ENCODE measurements at regions not wholly inside any gene's neighbourhood (a gene's known extent, or its start where the extent isn't known, plus 50 kb on each side); places are given as distances from the start of the nearest gene placed in this dataset.
"Not testable (repeated sequence)": the region's sequence is repeated elsewhere in the genome, so short reads cannot be mapped to it uniquely, and the experiment has no call there.

- no peak for DNase-seq
Observed at GRCh38 chr2:239736358-239737143, 288.6 kb downstream of the NDUFA10 start.

DNA sequence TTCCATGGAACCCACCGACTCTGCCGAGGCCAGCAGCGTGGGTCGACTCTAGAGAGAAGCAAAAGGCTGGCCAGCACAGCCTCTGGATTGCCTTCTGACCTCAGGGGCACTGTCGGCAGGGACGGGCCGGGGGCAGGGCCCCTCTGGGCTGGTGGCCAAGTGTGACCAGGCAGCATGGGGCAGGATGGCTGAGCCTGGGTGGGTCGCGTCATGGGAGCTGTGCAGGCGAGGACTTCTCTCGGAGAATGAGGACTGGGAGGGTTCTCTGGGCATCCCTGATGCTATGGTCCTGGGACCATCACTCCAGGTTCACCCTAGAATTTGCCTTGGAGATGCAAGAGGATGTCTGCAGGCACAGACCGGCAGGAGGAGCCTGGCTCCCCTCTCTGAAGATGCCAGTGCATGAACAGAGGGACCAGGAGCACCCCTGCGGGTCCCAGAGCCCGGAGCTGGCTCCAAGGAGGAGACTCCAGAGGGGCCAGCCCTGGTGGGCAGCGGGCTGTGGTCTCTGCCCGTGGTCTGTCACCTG lies 289.2 kb downstream of the NDUFA10 start:
- DNase-seq = no peak

DNA sequence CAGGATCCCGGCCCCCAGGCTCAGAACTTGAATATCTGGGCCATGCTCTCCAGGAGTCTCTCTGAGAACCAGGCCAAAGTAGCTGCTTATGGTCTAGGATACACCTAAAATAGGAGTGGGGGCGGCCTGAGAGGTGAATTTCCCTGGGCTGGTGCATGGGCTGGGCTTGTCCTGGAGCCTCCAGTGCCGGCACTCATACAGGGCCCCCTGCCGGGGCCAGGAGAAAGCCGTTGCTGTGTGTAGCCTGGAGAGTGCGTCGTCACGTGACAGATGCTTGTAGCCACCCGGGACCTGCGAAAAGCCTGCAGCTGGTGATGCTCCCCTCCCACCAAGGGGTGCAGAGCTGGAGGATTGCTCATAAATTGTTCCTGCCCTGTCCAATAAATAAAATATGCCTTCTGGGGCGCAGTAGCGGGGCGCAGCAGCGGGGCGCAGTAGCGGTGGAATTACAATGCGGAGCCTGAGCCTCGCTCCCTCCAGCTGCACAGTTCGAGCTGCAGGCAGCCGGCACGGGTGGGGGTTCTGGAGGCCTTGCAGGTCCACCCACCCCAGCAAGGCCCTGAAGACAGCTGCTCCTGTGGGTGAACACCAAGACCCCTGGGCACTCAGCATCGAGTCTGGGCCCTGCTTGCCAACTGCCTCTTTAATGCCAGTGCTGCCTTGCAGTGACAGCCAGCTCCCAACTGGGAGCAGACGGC lies 289.9 kb downstream of the NDUFA10 start:
- DNase-seq = no peak

DNA sequence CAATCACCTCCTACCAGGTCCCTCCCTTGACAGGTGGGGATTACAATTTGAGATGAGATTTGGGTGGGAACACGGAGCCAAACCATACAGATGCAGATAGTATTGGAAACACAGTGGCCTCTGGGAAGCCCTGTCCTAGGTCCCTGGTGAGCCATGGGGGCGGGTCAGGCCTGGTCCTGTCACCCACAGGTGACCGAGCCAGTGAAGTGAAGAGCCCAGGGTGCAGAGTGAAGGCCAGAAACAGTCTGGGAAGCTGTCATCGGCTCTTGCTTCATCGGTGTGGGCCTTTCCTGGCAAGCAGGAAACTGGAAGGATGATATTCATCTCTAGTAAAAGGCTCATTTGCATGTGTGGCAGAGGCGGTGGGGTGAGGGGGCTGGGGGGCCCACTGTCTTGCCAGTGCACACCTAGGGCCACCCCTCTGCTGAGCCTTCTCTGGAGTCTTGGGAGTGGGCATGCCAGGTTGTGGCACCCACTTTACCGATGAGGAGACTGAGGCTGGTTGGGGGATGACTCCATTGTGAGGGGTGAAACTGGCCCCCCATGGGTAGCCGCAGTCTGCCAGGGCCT lies 290.6 kb downstream of the NDUFA10 start:
- no peak for DNase-seq

DNA sequence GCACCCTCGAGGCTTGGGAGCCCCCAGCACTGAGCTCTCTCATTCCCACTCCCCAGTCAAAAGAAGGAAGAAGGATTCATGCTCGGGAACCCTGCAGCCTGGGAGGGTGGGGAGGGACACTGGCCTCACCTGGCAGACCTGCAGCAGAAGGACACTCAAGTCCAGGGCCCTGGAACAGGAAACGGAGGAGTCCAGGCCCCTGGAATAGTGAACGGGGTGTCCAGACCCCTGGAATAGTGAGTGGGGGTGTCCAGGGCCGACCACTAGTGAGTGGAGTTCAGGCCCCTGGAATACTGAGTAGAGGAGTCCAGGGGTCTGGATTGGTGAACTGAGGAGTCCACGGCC lies 292.5 kb downstream of the NDUFA10 start:
- no peak for DNase-seq

GRCh38 chr2:239731998-239732665 lies 293.0 kb downstream of the NDUFA10 start:
- no peak for DNase-seq

DNA sequence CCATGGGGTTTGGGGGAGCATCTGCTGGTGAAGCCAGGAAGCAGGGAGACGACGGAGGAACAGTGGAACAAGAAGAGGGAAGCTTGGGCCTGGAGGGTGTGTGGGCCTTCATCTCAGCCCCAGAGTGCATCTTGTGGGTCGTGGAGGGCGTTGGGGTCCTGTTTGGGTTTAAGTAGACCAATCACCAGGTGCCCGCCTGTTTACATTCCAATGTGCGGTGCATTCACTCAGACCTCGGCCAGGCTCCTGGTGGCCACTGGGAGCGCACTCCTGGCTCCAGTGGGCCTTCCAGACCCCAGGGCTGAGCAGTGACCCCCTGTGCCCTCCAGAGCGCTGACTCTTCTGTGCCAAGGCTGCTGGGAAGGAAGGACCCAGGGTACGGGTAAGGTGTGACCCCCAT lies 293.7 kb downstream of the NDUFA10 start:
- DNase-seq = no peak

- no peak for DNase-seq
Observed at GRCh38 chr2:239730897-239731296, 294.2 kb downstream of the NDUFA10 start.

- DNase-seq = not testable (repeated sequence)
Observed at GRCh38 chr2:239730567-239730882, 294.6 kb downstream of the NDUFA10 start.

GRCh38 chr2:239729681-239730566 lies 295.2 kb downstream of the NDUFA10 start:
- no peak for DNase-seq

- DNase-seq = no peak
Observed at GRCh38 chr2:239729151-239729550, 296.0 kb downstream of the NDUFA10 start.

GRCh38 chr2:239728751-239729150 lies 296.4 kb downstream of the NDUFA10 start:
- DNase-seq = no peak

DNA sequence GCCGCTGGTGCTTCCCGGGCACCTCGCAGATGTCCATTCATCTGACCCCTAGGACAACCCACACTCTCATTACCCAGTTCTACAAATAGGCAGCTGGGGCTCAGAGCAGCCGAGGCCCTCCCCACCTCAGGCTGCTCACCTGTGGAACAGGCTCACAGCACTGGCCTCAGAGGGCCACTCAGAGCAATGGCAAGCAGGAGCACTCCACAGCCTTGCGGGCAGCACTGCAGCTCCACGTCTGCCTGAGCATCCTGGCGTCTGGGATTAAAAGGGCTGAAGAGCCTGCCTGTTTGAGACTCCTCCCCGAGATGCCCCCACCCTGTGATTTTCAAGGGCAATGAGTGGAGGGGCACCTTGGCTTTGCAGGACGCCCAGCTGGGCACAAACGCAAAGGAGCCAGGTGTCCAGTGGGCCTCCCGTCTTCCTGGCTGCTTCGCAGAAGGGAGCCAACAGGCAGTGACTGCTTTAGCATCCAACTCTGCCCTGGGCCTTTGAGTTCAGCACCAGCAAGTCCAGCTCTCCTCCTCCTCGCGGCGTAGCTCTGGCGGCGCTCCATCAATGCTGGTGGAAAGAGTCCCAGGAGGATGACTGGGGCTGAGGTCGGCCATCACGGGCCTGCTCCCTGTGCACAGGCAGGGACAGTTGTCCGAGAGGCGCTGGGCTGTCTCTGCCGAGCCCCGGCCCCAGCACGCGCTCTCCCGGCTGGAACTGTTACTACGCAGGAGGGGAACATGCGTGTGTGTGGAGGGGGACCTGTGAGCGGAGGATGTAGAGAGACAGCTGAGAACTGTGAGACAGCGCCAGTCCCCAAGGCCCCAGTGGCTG lies 297.2 kb downstream of the NDUFA10 start:
- no peak for DNase-seq

GRCh38 chr2:239727182-239727775 lies 297.9 kb downstream of the NDUFA10 start:
- no peak for DNase-seq

DNA sequence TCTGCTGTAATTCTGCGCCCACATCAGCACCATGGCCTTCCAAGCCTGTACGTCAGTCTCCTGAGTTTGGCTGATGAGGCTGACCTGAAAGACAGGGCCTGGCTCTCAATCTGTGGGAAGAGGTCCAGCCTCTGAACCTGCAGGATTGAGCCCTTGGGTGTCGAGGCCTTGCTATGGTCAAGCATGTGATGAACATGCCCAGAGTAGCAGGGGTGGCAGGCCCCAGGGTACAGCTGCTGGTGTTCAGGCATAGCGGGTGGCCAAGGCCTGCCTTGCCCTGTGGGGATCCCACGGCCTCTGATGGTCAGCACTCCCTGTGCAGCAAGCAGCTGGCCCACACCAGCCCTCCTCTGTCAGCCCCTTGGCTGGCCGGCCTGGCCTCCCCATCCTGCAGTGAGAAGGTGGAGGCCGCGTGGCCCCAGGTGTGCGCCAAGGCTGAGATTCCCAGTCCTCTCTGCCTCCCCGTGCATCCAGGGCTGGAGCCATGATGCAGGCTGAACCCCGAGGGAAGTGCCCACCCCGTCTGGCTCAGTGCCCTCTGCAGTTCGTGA lies 298.4 kb downstream of the NDUFA10 start:
- DNase-seq = no peak

DNA sequence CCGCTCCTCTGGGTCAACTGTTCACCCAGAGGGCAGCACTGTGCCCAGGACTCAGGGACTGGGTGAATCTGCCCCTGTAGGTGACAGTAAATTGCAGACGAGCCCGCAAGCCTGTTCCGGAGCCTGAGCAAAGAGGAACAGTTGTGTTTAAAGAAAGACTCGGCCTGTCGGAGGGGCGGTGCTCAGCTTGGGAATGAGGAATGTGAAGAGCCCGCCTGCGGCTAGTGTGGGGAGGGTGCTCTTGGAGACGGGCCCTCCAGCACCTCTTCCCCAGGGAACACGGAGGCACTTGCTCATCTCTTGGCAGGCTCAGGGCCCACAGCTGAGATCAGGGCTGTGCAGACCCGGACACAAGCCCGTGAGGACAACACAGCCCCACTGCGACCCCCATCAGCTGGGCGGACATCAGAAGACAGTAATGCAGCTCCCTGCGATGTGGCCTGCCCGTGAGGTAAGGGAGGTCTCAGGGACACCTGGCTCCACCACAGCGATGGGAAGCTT lies 299.0 kb downstream of the NDUFA10 start:
- DNase-seq = no peak

- DNase-seq = no peak
Observed at GRCh38 chr2:239725551-239725890, 299.6 kb downstream of the NDUFA10 start.

- DNase-seq = no peak
Observed at GRCh38 chr2:239724851-239725550, 300.1 kb downstream of the NDUFA10 start.

- no peak for DNase-seq
Observed at GRCh38 chr2:239724194-239724849, 300.8 kb downstream of the NDUFA10 start.

All from fibroblast of skin of scalp (primary cell).